HG03175 (cell line): ENCODE measurements at regions not wholly inside any gene's neighbourhood (a gene's known extent, or its start where the extent isn't known, plus 50 kb on each side); places are given as distances from the start of the nearest gene placed in this dataset.

Experiments used
- ATAC-seq: cut with Tn5 transposase; IDR thresholded peaks from one replicate; pipeline ENCODE4 v1.9.1; 2021; ENCODE audit warnings: mild to moderate bottlenecking, moderate library complexity; ENCODE audit not compliant: unreplicated experiment

DNA sequence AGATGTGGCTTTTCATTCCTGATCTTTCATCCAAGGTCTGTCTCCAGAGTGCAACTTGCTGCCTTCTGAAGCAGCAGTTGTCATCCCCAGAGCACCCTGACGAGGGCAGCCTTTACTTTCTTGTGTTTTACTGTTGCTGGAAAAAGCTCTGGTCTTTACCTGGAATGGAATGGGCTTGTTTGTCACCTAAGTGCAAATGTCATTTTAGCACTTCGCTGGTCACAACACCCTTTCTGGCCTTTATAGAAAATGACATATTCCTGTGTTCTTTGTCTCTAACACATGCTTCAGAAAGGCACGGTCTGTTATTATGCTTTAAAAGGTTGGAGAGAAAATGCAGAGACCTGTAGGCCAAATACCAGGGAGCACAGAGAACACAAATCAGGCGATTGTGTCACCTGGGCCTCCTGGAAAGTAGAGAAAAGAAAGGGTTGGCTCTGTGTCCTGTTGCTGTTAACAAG, 332.7 kb upstream of the IGFBP7 start:
- ATAC-seq = no peak

GRCh38 chr4:57442241-57442640, 332.1 kb upstream of the IGFBP7 start:
- no peak for ATAC-seq

DNA sequence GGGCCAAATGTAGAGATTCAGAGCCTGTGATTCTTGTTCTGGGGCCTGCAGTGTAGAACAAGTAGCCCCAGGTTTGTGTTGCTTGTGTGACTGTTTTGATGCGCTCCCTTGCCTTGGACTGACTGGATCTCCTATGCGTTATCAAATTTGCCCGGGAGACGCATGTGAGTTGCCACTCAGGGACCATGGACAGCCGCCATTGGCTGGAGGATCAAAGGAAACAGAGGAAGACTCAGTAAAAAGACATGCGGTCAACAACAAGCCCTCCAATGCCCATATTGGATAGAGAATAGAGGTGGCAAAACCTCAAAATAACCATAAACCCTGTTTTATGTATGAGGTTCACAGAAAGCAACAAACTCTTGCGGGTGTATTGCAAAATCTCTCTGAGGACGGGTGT, 327.5 kb upstream of the IGFBP7 start:
- ATAC-seq = no peak

DNA sequence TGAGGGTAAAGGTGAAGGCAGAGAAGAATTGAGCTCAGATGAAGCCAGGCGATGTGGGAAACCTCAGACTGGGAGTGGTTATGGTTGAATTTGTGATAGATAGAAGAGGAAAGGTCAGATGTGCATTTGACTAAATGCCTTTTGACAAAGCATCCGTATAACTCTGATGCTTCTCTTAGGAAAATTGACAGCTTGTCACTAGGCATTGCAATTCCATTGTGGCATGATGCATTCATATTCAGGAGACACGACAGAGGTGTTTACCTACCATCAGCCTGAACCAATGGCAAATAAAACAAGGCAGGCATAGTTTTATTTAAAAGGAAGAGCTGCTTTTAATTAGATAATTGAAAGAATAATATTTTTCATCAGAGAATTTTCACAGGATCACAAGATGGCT, 325.1 kb upstream of the IGFBP7 start:
- ATAC-seq = no peak

- ATAC-seq = no peak
Observed at GRCh38 chr4:57430726-57431125, 320.5 kb upstream of the IGFBP7 start.

GRCh38 chr4:57426779-57427395, 316.7 kb upstream of the IGFBP7 start:
- peak; percentile 91 for ATAC-seq

- no peak for ATAC-seq
Observed at GRCh38 chr4:57425610-57426009, 315.4 kb upstream of the IGFBP7 start.

- ATAC-seq = no peak
Observed at GRCh38 chr4:57424232-57424897, 314.2 kb upstream of the IGFBP7 start.

- ATAC-seq = no peak
Observed at GRCh38 chr4:57418133-57418532, 307.9 kb upstream of the IGFBP7 start.

DNA sequence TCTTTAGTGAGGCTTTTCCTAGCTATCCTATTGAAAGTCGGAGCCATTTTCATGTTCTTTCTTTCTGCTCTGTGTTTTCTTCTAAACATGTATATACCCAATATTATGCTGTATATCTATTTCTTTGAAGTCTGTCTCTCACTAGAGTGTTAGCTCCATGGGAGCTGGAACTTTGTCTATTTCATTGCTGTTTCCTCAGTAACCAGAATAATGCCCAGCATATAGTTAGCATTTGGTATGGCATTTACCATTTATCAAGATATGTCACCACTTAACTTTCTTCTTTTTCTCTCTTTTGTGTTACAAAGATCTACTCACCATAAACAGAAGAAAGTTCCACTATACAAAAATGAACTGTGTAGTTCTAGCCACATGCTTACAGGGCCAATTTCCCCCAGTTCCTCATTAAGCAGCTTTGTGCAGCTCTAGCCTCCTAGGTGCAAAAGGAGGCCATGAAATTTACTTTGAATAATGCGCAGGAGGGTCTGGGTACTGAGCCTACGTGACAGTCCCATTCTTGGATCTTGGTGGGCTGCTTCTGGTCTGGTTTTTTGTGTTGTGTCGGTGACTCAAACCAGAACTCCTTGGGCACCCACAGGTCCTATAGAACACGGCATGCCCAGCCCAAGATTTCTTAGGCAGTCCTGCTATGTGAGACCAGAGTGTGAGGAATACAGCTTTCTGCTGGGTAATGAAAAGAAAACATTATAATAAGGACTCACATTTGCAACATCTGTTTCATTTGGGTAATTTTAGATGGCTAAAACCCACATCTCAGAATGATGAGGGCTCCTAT, 302.3 kb upstream of the IGFBP7 start:
- no peak for ATAC-seq

DNA sequence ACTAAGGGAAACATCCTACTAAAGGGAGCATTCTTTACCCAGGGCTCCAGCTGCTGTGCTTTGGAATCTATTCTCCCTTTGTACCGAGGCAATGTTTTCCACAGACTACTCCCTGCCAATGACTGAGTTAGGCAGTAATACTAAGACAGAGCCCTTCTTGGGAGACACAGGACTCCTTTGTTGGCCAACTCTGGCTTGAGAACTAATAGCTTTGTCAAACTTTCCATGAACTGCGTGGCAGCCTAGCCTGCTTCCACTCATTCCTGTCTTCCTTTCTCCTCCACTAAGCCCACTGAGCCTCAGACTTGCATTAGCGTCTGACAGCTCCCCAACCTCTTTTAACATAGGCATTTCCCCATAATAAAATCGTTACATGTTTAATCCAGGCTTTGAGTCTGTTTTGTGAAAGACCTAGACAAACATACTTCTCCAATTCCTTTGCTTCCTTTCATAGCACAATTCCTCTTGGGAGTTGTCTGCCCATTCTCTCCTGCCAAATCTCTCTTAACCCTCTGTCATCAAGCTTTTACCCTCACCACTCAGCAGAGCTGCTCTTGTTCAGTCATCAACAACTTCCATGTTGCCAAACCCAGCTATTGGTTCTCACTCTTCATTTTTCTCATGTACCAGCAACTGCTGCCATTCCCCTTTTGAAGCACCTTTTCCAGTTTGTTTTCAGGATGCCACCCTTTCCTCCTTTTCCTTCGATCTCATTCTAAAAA, 300.3 kb upstream of the IGFBP7 start:
- no peak for ATAC-seq

GRCh38 chr4:57405359-57405758, 295.2 kb upstream of the IGFBP7 start:
- ATAC-seq = no peak

DNA sequence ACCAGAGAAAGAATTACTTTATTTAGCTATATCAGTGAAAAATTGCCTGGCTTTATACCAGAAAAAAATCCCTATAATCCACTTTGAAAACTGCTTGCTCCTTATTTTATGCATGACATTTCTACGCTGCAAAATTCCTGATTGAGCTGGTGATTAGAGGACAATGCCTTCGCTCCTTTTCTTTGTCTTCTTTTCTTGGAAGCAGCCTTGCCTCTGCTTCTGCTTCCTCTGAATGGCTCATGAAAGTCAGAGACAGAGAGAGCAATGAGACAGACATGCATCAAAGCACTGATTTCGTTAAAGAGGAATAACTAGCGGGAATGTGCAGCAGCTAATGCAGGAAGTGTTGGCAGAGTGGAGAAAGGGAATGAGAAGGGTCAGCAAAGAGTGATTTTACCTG, 294.3 kb upstream of the IGFBP7 start:
- ATAC-seq = no peak

- no peak for ATAC-seq
Observed at GRCh38 chr4:57403591-57403990, 293.4 kb upstream of the IGFBP7 start.

DNA sequence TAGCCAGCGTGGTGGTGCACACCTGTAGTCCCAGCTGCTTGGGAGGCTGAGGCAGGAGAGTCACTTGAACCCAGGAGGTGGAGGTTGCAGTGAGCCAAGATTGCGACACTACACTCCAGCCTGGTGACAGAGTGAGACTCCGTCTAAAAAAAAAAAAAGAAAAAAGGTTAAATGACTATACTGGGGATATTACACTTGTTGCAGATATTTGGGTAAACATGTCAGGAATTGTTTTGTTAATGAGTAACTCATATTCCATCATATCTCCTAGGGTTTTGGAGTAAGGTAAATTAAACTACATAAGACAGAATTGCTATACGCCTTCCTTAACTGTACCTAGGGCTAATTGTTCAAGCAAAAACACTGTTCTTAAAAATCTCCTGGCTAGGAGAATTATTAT, 291.4 kb upstream of the IGFBP7 start:
- no peak for ATAC-seq

DNA sequence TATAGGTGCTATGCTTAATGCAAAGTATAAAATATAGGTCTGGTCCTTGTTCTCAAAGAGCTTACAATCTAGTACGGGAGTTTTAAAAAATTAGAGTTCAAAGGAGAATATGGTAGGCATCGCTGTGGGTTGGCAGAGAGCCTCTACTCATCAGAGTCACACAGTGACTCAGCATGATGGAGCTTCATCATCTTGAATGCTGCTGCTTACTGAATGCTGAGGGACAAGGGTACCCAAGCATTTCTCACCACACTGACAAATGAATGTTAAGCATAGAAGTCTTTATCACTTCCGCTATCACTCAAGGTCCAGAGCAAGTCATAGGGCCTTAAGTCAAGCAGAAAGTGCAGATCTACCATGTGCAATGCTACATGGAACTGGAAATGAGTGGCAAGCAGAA, 268.6 kb upstream of the IGFBP7 start:
- ATAC-seq = no peak

DNA sequence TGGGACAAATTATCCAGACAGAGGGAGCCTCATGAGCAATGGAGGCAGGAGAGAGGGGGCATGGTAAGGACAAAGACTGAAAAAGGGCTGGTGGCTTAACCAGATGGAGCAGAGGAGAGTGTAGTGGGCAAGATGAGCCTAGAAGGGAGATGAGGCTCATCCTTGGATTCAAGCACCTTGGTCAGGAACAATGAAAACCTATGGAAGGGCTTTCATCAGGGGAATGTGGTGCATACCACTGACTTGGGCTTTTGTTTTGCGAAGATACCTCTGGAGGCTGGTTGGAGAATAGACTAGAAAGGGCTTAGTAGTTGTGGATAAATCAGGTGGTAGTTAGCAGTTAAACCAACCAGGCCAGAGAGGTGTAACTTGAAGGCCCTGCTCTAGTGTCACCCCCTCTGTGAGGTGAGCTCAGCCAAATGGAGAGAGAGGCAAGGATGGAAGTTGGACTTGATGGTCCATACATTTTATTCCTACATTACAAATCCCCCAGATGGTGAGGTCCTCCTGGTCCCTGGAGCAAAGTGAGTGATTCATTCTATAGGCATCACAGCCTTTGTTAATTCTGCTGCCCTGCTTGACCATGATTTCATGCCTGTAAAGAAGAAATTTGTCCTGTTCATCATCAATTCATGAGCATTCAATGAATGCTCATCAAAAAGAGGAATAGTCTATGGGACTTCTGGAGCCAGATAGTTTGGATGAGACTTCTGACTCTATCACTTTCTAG, 264.8 kb upstream of the IGFBP7 start:
- ATAC-seq = no peak

GRCh38 chr4:57373991-57374390, 263.8 kb upstream of the IGFBP7 start:
- no peak for ATAC-seq

- no peak for ATAC-seq
Observed at GRCh38 chr4:57371671-57372070, 261.5 kb upstream of the IGFBP7 start.

GRCh38 chr4:57370691-57371090, 260.5 kb upstream of the IGFBP7 start:
- ATAC-seq = no peak

- ATAC-seq = no peak
Observed at GRCh38 chr4:57369446-57369845, 259.3 kb upstream of the IGFBP7 start.
